Vagina (tissue), 2 donors: ENCODE measurements at regions not wholly inside any gene's neighbourhood (a gene's known extent, or its start where the extent isn't known, plus 50 kb on each side); places are given as distances from the start of the nearest gene placed in this dataset.
A peak's percentile ranks its signal among the peaks of the same experiment; 100 is the strongest.

Experiments
- DNase-seq, 2 donors: peaks; one replicate each; pipeline ENCODE4 v3.0.0-alpha.2; 2017; ENCODE audit errors: extremely low spot score in 2 of 2
- H3K27ac ChIP-seq: fragments of 200-600 bp; sonication (generic); one replicate; pipeline ENCODE4 v1.5.1; 2019
- H3K27me3 ChIP-seq: fragments of 200-600 bp; sonication (generic); one replicate; pipeline ENCODE4 v1.5.1; 2019
- H3K36me3 ChIP-seq, 2 donors: fragments of 200-600 bp; sonication (generic); one replicate each; pipeline ENCODE4 v1.5.1; 2017 to 2019
- H3K4me1 ChIP-seq: fragments of 200-600 bp; sonication (generic); one replicate; pipeline ENCODE4 v1.5.1; 2019
- H3K4me3 ChIP-seq, 2 donors: fragments of 200-600 bp; sonication (generic); 1 replicate in 1 of 2; 2 replicates in 1 of 2; pipeline ENCODE4 v1.5.1; 2016 to 2019
- H3K9me3 ChIP-seq: fragments of 200-600 bp; sonication (generic); one replicate; pipeline ENCODE4 v1.5.1; 2019
- POLR2A ChIP-seq, 2 donors: fragments of 450-650 bp; IDR thresholded peaks; one replicate each; pipeline ENCODE4 v1.6.1; 2017; ENCODE audit warnings: antibody characterized with exemption in 2 of 2, mild to moderate bottlenecking in 2 of 2, moderate library complexity in 2 of 2
- POLR2AphosphoS5 ChIP-seq, 2 donors: sonication (generic); formaldehyde crosslinking; IDR thresholded peaks; one replicate each; pipeline ENCODE4 v1.9.0; 2017; ENCODE audit warnings: antibody characterized with exemption in 2 of 2, mild to moderate bottlenecking in 2 of 2, low read depth in 1 of 2; ENCODE audit not compliant: insufficient read depth in 1 of 2
- intact Hi-C: fragments of 100-400 bp; cut with DNase I; formaldehyde crosslinking; loops from one replicate; pipeline ENCODE4 v1.15.1; 2023
- TF ChIP-seq, protein P1 (sequence below), 3 experiments: fragments of 450-650 bp in 2 of 3; fragments of 200-600 bp in 1 of 3; sonication (generic) in 1 of 3; IDR thresholded peaks; one replicate each; pipeline ENCODE4 v1.5.1; 2017 to 2019; ENCODE audit warnings: antibody characterized with exemption in 3 of 3, mild to moderate bottlenecking in 2 of 3, moderate library complexity in 2 of 3

GRCh38 chr5:112649882-112650281, 87.8 kb upstream of the APC start:
- TF ChIP-seq POLR2A (IDR thresholded peaks at IDR 0.05), result no peak
- TF ChIP-seq, protein P1, sequence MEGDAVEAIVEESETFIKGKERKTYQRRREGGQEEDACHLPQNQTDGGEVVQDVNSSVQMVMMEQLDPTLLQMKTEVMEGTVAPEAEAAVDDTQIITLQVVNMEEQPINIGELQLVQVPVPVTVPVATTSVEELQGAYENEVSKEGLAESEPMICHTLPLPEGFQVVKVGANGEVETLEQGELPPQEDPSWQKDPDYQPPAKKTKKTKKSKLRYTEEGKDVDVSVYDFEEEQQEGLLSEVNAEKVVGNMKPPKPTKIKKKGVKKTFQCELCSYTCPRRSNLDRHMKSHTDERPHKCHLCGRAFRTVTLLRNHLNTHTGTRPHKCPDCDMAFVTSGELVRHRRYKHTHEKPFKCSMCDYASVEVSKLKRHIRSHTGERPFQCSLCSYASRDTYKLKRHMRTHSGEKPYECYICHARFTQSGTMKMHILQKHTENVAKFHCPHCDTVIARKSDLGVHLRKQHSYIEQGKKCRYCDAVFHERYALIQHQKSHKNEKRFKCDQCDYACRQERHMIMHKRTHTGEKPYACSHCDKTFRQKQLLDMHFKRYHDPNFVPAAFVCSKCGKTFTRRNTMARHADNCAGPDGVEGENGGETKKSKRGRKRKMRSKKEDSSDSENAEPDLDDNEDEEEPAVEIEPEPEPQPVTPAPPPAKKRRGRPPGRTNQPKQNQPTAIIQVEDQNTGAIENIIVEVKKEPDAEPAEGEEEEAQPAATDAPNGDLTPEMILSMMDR (IDR thresholded peaks at IDR 0.05), result no peak
- TF ChIP-seq POLR2AphosphoS5 (IDR thresholded peaks at IDR 0.05; ENCODE audit: insufficient read depth in 1 of 2, low read depth in 1 of 2), result peak in 1 of 2 donors; percentile 74
- no peak overlapping the region for H3K4me3 ChIP-seq
- intact Hi-C loops, result no loop called here
- DNase-seq, result no peak
- H3K36me3 ChIP-seq, result no peaks in the 10 kb centered on the region
- no peaks in the 10 kb centered on the region for H3K27me3 ChIP-seq
- H3K4me1 ChIP-seq, result no peaks in the 10 kb centered on the region
- no peak overlapping the region for H3K27ac ChIP-seq
- no peaks in the 10 kb centered on the region for H3K9me3 ChIP-seq

DNA sequence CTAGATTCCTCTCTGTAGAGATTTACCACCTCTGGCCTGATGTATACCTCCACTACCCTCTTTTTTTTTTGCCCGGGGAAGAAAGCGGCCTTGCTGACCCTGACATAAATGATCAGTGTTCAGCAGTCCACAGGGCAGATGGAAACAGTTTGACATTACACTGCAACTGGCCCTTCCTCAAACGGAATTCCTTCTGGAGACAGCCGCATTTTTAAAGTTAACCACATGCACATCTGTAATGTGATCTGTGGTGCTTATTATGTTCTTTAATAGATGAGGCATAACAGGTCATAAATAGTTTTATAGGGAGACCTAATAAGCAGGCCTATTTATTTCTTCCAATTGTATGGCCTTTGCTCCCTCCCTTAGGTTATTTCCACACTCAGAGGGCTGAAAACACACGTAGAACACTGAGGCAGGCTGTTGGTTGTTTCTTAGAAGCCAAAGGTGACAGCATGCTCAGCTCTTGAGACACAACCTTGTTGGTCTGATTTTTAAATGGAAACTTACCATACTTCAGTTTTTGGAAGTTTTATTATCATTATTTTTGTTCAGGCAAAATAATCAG, 84.0 kb upstream of the APC start:
- DNase-seq, result no peak
- intact Hi-C loops, result no loop called here
- TF ChIP-seq, protein P1 (IDR thresholded peaks at IDR 0.05), result no peak
- no peak for TF ChIP-seq POLR2AphosphoS5 (IDR thresholded peaks at IDR 0.05; ENCODE audit: insufficient read depth in 1 of 2, low read depth in 1 of 2)
- no peak for TF ChIP-seq POLR2A (IDR thresholded peaks at IDR 0.05)
- H3K4me3 ChIP-seq, result no peak overlapping the region
- H3K27ac ChIP-seq, result no peak overlapping the region
- H3K27me3 ChIP-seq, result no peaks in the 10 kb centered on the region
- no peaks in the 10 kb centered on the region for H3K4me1 ChIP-seq
- no peaks in the 10 kb centered on the region for H3K9me3 ChIP-seq
- no peaks in the 10 kb centered on the region for H3K36me3 ChIP-seq

GRCh38 chr5:112655513-112655912, 82.2 kb upstream of the APC start:
- Histone ChIP-seq H3K36me3 (no peaks in the 10 kb centered on the region), H3K4me1 (no peaks in the 10 kb centered on the region), H3K9me3 (no peaks in the 10 kb centered on the region), H3K27me3 (no peaks in the 10 kb centered on the region), H3K4me3 (no peak overlapping the region), H3K27ac (no peak overlapping the region)
- intact Hi-C loops, result no loop called here
- DNase-seq, result no peak
- TF ChIP-seq POLR2AphosphoS5 (IDR thresholded peaks at IDR 0.05; ENCODE audit: insufficient read depth in 1 of 2, low read depth in 1 of 2) (no peak), POLR2A (IDR thresholded peaks at IDR 0.05) (no peak)
- TF ChIP-seq, protein P1 (IDR thresholded peaks at IDR 0.05), result no peak

GRCh38 chr5:112656451-112656850, 81.2 kb upstream of the APC start:
- TF ChIP-seq, protein P1 (IDR thresholded peaks at IDR 0.05), result no peak
- TF ChIP-seq POLR2AphosphoS5 (IDR thresholded peaks at IDR 0.05; ENCODE audit: insufficient read depth in 1 of 2, low read depth in 1 of 2) (no peak), POLR2A (IDR thresholded peaks at IDR 0.05) (no peak)
- Histone ChIP-seq H3K4me1 (no peaks in the 10 kb centered on the region), H3K27me3 (no peaks in the 10 kb centered on the region), H3K4me3 (no peak overlapping the region), H3K9me3 (no peaks in the 10 kb centered on the region), H3K36me3 (no peaks in the 10 kb centered on the region), H3K27ac (no peak overlapping the region)
- intact Hi-C loops, result no loop called here
- DNase-seq, result no peak

GRCh38 chr5:112657804-112658203, 79.9 kb upstream of the APC start:
- no peaks in the 10 kb centered on the region for H3K4me1 ChIP-seq
- no peak for DNase-seq
- no peak overlapping the region for H3K4me3 ChIP-seq
- intact Hi-C loops, result no loop called here
- no peaks in the 10 kb centered on the region for H3K9me3 ChIP-seq
- TF ChIP-seq POLR2AphosphoS5 (IDR thresholded peaks at IDR 0.05; ENCODE audit: insufficient read depth in 1 of 2, low read depth in 1 of 2), result no peak
- TF ChIP-seq, protein P1 (IDR thresholded peaks at IDR 0.05), result no peak
- TF ChIP-seq POLR2A (IDR thresholded peaks at IDR 0.05), result no peak
- H3K27me3 ChIP-seq, result no peaks in the 10 kb centered on the region
- no peaks in the 10 kb centered on the region for H3K36me3 ChIP-seq
- no peak overlapping the region for H3K27ac ChIP-seq
